ENCODE measurements at regions not wholly inside any gene's neighbourhood (a gene's known extent, or its start where the extent isn't known, plus 50 kb on each side); places are given as distances from the start of the nearest gene placed in this dataset.

DNA sequence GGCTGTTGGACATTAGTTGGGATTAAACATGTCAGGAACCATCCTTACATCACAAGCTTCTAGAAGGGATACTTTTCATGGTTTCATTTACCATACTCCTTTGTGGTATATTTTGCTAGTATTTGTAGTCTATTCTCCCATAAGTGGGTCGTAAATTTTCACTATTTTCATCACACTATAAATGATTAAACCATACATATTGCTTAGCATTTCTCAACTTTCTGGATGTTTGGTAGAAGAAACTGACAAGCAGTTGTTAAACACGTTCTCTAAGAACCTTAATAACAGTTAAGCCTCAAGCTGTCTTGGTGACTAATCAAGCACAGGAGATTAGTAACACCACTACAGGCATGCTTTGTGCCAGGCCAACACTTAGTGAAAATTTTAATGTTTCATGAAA is 375.5 kb downstream of the NAF1 start:
- DNase-seq, result no peak
- Histone ChIP-seq H3K9me3 (replicated peaks; ENCODE audit: insufficient read depth, low read length) (no peaks in the 10 kb centered on the region), H3K27ac (ENCODE audit: low read length) (no peak overlapping the region), H3K4me1 (ENCODE audit: low read length) (no peaks in the 10 kb centered on the region), H3K9me2 (replicated peaks; ENCODE audit: insufficient read depth, low read length) (no peaks in the 10 kb centered on the region), H3K4me2 (ENCODE audit: low read depth, low read length) (no peak overlapping the region), H3K4me3 (ENCODE audit: low read length) (no peak overlapping the region), H3K36me3 (replicated peaks; ENCODE audit: insufficient read depth, low read length) (no peaks in the 10 kb centered on the region), H3K79me2 (ENCODE audit: low read length) (no peaks in the 10 kb centered on the region), H3K27me3 (replicated peaks; ENCODE audit: insufficient read depth, low read length) (no peaks in the 10 kb centered on the region), H2AFZ (ENCODE audit: low read length) (no peak overlapping the region), H3F3A (ENCODE audit: insufficient read depth, low read length) (no peaks in the 10 kb centered on the region), H4K20me1 (ENCODE audit: insufficient read depth, low read length) (no peaks in the 10 kb centered on the region), H3K9ac (ENCODE audit: low read length) (no peak overlapping the region)
- TF ChIP-seq EZH2 (optimal IDR thresholded peaks at IDR 0.05; ENCODE audit: low read depth, low read length) (no peak), CTCF (IDR thresholded peaks at IDR 0.05; ENCODE audit: low read length) (no peak), EZH2phosphoT487 (IDR thresholded peaks at IDR 0.05; ENCODE audit: low read length) (no peak)

GRCh38 chr4:162787120-162787519 is 379.6 kb downstream of the NAF1 start:
- Histone ChIP-seq H3K9me3 (replicated peaks; ENCODE audit: insufficient read depth, low read length) (no peaks in the 10 kb centered on the region), H3K4me3 (ENCODE audit: low read length) (no peak overlapping the region), H2AFZ (ENCODE audit: low read length) (no peak overlapping the region), H3K4me2 (ENCODE audit: low read depth, low read length) (no peak overlapping the region), H4K20me1 (ENCODE audit: insufficient read depth, low read length) (no peaks in the 10 kb centered on the region), H3K36me3 (replicated peaks; ENCODE audit: insufficient read depth, low read length) (no peaks in the 10 kb centered on the region), H3K27ac (ENCODE audit: low read length) (no peak overlapping the region), H3K79me2 (ENCODE audit: low read length) (no peaks in the 10 kb centered on the region), H3K27me3 (replicated peaks; ENCODE audit: insufficient read depth, low read length) (no peaks in the 10 kb centered on the region), H3F3A (ENCODE audit: insufficient read depth, low read length) (no peaks in the 10 kb centered on the region), H3K9me2 (replicated peaks; ENCODE audit: insufficient read depth, low read length) (no peaks in the 10 kb centered on the region), H3K9ac (ENCODE audit: low read length) (no peak overlapping the region), H3K4me1 (ENCODE audit: low read length) (no peaks in the 10 kb centered on the region)
- DNase-seq, result no peak
- TF ChIP-seq EZH2phosphoT487 (IDR thresholded peaks at IDR 0.05; ENCODE audit: low read length), result no peak
- no peak for TF ChIP-seq CTCF (IDR thresholded peaks at IDR 0.05; ENCODE audit: low read length)
- TF ChIP-seq EZH2 (optimal IDR thresholded peaks at IDR 0.05; ENCODE audit: low read depth, low read length), result no peak

DNA sequence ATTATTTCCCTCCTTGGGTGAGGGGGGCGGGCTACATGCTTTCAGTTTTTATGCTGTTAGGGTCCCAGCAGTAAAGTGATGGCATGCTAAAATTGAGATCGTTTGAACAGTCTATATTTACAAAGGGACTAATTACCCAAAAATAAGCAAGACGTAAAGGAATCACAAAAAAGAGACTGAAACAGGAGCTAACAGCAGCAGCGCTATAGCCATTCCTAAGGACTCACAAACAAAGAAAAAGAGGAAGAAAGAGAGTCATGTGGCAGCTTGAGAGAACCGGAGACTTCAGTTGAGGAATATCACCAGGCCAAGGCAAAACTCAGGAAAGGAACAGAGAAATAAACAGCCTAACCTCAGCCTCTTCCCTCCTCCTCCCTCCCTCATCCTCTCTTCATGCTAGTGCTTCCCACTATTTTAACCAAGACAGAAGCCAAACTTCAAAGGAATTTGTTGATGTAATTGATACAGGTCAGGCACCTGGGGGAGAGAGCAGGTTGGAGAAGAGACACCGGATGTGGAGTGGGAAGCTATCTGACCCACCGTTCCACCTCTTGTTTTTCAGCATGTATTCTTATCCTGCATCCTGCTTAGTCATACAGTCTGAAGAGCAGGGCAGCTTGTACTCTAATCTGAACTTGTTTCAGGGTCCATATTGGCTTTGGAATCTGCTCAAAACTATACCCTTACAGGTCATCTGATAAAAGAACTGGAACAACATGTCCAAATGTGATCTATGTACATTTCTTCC is 383.7 kb downstream of the NAF1 start:
- no peak overlapping the region for H2AFZ ChIP-seq (ENCODE audit: low read length)
- no peak overlapping the region for H3K4me3 ChIP-seq (ENCODE audit: low read length)
- no peak for DNase-seq
- no peaks in the 10 kb centered on the region for H3K9me2 ChIP-seq (replicated peaks; ENCODE audit: insufficient read depth, low read length)
- H3K79me2 ChIP-seq (ENCODE audit: low read length), result no peaks in the 10 kb centered on the region
- no peak overlapping the region for H3K9ac ChIP-seq (ENCODE audit: low read length)
- no peaks in the 10 kb centered on the region for H3K4me1 ChIP-seq (ENCODE audit: low read length)
- H3K4me2 ChIP-seq (ENCODE audit: low read depth, low read length), result no peak overlapping the region
- H3K27ac ChIP-seq (ENCODE audit: low read length), result no peak overlapping the region
- no peaks in the 10 kb centered on the region for H3K9me3 ChIP-seq (replicated peaks; ENCODE audit: insufficient read depth, low read length)
- no peaks in the 10 kb centered on the region for H4K20me1 ChIP-seq (ENCODE audit: insufficient read depth, low read length)
- H3K27me3 ChIP-seq (replicated peaks; ENCODE audit: insufficient read depth, low read length), result no peaks in the 10 kb centered on the region
- H3K36me3 ChIP-seq (replicated peaks; ENCODE audit: insufficient read depth, low read length), result no peaks in the 10 kb centered on the region
- H3F3A ChIP-seq (ENCODE audit: insufficient read depth, low read length), result no peaks in the 10 kb centered on the region
- TF ChIP-seq CTCF (IDR thresholded peaks at IDR 0.05; ENCODE audit: low read length) (no peak), EZH2phosphoT487 (IDR thresholded peaks at IDR 0.05; ENCODE audit: low read length) (no peak), EZH2 (optimal IDR thresholded peaks at IDR 0.05; ENCODE audit: low read depth, low read length) (no peak)
